ENCODE measurements at regions not wholly inside any gene's neighbourhood (a gene's known extent, or its start where the extent isn't known, plus 50 kb on each side); places are given as distances from the start of the nearest gene placed in this dataset.

GRCh38 chr15:62785881-62786828 is 256.4 kb upstream of the TPM1 start:
- no peak for DNase-seq (ENCODE audit: low read depth, low spot score)
- no peak overlapping the region for H3K4me3 ChIP-seq (ENCODE audit: low read length)

DNA sequence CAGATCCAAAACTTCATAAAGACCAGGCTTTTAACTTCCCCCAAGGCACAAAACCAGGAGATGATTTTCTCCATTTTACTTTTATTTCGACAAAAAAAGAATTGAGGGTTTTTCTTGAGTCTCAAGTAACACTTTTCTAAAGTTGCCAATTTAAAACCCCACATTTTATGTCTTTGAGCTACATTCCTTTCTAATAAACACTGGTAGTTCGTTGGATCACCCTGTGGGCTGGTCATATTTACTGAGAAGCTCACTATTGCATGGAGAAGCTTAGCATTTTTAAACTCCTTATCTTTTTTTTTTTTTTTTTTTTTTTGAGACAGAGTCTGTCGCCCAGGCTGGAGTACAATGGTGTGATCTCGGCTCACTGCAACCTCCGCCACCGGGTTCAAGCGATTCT is 255.1 kb upstream of the TPM1 start:
- H3K4me3 ChIP-seq (ENCODE audit: low read length) = no peak overlapping the region
- no peak for DNase-seq (ENCODE audit: low read depth, low spot score)

DNA sequence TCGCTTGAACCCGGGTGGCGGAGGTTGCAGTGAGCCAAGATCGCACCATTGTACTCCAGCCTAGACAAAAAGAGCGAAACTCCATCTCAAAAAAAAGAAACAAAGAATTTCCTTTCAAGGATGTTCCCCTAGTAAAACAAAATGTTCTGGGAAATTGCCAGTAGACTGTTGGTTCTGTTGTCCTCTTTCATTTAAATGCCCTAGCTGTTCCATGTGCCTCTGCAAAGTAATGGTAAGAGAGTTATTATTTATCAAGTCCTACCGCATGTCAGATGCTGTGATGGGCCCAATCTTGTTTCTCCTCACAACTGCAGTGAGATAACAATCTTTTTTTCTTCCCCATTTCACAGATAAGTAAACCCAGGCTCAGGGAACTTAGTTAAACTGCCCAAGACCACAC is 254.3 kb upstream of the TPM1 start:
- H3K4me3 ChIP-seq (ENCODE audit: low read length) = no peak overlapping the region
- no peak for DNase-seq (ENCODE audit: low read depth, low spot score)

GRCh38 chr15:62790546-62790945 is 252.0 kb upstream of the TPM1 start:
- no peak for DNase-seq (ENCODE audit: low read depth, low spot score)
- no peak overlapping the region for H3K4me3 ChIP-seq (ENCODE audit: low read length)

DNA sequence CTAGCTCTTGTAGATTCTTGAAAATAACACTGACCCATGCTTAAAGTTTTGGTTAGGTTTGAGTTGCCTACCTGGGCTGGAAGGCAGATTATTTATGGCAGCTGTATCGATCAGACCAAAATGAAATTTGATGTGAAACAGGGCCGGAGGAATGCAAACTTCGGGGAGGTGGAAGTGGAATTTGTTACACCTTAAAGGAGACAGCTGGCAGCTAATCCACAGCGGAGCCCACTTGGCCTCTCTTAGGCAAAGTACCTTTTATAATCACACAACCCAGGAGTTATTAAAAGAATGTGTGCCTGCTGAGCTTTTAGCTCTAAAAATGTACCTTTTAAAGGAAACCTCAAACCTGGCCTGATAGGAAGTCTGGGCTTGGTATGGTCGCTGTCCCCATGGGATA is 250.9 kb upstream of the TPM1 start:
- no peak overlapping the region for H3K4me3 ChIP-seq (ENCODE audit: low read length)
- DNase-seq (ENCODE audit: low read depth, low spot score) = no peak

DNA sequence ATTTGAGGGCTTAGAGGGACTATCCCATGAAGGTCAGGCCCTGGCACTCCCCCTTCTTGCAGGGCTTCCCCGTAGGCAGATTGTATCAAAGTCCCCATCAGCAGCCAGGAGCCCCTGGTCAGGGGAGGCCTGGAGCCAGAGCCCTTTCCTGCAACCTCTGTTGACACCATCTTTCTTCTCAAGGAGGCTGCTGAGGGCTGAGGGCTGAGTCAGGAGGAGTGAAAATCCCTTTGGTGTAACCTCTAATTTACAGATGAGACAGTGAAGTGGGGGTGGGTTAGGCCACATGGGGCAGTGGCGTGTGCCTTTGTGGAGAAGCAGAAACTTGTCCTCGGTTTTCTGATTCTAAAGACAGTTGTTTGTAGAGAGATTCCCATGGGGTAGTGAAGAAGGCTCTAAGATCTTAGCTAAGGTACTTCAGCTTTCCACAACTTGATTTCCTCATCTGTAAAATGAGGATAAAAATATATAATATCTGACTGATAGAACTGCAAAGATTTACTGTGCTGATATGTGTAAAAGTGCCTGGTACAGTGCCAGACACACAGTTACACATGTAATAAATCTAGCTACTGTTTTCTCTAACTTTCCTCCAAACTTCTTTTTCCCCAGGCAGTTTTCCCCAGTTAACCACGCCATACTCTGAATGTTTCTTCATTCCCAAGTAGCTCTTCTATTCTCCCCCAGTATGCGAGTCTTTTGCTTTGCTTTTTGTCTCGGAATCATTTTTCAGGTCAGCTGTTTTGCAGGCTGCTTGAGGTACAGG is 249.4 kb upstream of the TPM1 start:
- DNase-seq (ENCODE audit: low read depth, low spot score) = no peak
- H3K4me3 ChIP-seq (ENCODE audit: low read length) = no peak overlapping the region

DNA sequence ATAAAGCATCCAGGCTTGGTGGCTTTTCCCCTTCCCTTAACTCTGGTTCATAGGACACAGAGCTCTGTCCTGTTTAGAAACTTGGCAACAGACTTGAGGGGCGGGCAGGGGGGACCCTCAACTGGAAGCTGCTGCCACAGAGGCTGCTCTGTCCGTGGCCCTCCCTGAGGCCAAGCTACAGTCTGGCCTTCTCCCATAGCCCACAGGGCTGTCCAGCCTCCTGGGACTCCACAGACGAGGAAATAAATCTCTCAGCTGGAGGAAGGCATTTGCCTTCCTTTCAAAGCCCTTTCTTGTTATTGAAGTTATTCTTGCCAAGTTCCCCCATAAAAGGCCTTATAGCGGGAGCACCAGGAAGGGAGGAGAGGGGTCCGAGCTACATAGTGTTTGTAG is 248.8 kb upstream of the TPM1 start:
- H3K4me3 ChIP-seq (ENCODE audit: low read length) = no peak overlapping the region
- DNase-seq (ENCODE audit: low read depth, low spot score) = no peak

DNA sequence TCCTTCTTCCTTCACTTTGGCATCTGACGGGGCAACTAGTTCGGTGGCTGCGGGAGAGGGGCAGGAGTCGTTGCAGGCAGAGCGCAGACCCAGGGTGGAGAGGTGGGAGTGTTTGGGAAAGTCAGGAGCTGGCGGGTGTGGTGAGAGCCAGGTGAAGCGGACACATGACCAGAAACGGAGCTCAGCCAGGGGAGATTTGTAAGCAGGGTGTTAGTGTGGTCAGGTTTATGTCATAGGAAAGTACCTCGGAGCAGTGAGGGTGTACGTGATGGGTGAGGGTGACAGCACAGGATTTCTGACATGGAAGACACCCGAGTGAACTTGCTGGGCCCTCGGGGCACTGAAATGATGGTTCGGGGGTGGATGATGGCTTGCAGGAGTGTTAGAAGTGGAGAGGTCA is 247.4 kb upstream of the TPM1 start:
- no peak for DNase-seq (ENCODE audit: low read depth, low spot score)

DNA sequence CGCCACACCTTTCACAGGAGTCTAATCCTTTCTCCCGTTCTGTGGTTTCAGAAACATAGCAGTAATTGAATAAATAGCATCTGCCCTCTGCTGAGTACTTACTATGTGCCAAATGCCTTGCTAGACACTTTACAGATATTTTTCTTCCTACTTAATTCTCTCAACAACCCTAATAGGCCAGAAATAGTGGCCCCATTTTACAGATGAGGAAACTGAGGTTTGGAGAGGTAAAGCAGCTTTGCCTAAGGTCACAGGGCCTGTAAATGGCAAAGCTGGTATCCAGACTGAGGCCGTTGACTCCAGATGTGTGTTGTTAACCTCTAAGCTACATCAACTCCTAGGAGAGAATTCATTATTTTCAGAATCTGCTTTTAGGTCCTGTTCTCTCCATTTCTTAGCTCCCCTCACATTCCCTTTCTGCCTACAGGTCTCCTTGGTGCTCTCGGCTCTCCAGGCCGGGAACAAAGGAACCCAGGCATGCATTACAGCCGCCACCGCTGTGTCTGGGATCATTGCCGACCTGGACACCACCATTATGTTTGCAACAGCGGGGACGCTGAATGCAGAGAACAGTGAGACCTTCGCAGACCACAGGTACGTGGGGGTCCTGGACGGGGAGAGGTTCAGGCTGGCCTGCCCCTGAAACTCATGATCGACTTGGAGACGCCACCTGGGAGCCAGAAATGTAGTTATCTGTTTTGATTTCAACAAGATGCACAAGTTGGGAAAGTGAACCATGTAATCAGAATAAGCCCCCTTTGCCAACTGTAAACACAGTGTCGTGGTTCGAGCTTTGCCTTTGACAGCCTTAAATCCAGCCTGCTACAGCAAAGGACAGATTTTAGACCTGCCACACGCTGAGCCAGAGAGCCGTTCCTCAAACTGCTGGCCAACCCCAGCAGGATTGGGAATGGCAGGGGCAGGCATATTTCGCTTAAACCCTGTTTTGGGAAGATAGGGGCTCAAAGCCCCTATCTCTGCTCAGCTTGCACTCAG is 246.5 kb upstream of the TPM1 start:
- no peak overlapping the region for H3K4me3 ChIP-seq (ENCODE audit: low read length)
- DNase-seq (ENCODE audit: low read depth, low spot score) = no peak

More for the DNA sequence above, 247.4 kb upstream of the TPM1 start:
- no peak overlapping the region for H3K4me3 ChIP-seq (ENCODE audit: low read length)

DNA sequence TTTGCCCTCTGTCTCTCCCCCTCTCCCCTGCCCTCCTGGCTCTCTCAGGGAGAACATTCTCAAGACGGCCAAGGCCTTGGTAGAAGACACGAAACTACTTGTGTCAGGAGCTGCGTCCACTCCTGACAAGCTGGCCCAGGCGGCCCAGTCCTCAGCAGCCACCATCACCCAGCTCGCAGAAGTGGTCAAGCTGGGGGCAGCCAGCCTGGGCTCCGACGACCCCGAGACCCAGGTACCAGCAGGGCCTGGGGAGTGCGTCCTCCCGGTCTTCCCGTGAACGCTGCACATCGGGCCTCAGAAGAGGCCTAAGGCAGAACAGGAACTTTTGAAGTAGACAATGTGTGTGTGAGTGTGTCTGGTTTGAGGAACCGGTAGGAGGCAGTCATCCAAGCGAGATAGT is 245.4 kb upstream of the TPM1 start:
- no peak overlapping the region for H3K4me3 ChIP-seq (ENCODE audit: low read length)
- DNase-seq (ENCODE audit: low read depth, low spot score) = no peak

DNA sequence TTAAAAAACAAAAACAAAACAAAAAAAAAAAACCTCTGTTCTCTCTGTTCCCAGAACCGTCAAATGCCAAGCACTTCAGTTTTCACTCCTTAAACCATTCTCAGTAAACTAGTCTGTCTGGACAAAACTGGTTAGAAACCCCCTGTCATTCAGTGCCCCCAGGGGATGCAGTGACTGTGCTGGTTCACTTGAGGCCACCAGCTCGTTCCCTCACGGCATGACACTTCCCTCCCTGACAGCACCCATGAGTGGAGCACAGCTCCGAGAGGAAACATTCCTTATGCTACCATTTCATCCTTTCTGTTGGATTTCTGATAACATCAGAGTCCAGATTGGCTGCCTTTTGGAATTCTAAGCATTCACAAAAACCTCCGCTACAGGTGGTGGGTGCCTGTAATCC is 244.0 kb upstream of the TPM1 start:
- no peak overlapping the region for H3K4me3 ChIP-seq (ENCODE audit: low read length)

GRCh38 chr15:62799037-62799436 is 243.5 kb upstream of the TPM1 start:
- no peak overlapping the region for H3K4me3 ChIP-seq (ENCODE audit: low read length)
- no peak for DNase-seq (ENCODE audit: low read depth, low spot score)

More for the DNA sequence above, 244.0 kb upstream of the TPM1 start:
- DNase-seq (ENCODE audit: low read depth, low spot score) = no peak

DNA sequence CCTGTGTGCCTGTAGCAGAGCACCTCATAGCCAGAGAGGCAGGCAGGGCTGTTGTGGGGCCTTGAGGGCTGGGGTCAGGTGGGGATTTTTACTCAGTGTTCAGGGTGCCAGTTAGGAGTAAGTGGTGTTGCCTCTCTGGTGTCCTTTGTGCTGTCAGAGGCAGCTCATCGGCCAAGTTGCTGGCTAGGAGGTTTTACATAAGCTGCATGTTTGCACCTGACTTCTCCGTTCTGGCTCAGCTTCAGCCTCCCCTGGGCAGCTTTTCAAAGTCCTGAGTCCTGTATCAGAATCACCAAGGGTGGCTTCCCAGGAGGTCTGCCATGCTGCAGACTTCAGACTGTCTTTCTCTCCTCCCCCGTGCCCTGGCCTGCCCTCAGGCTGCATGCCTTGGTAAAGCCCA is 242.6 kb upstream of the TPM1 start:
- no peak overlapping the region for H3K4me3 ChIP-seq (ENCODE audit: low read length)
- DNase-seq (ENCODE audit: low read depth, low spot score) = no peak

- H3K4me3 ChIP-seq (ENCODE audit: low read length) = no peak overlapping the region
- no peak for DNase-seq (ENCODE audit: low read depth, low spot score)
These were observed 239.9 kb upstream of the TPM1 start for GRCh38 chr15:62802612-62803011.

DNA sequence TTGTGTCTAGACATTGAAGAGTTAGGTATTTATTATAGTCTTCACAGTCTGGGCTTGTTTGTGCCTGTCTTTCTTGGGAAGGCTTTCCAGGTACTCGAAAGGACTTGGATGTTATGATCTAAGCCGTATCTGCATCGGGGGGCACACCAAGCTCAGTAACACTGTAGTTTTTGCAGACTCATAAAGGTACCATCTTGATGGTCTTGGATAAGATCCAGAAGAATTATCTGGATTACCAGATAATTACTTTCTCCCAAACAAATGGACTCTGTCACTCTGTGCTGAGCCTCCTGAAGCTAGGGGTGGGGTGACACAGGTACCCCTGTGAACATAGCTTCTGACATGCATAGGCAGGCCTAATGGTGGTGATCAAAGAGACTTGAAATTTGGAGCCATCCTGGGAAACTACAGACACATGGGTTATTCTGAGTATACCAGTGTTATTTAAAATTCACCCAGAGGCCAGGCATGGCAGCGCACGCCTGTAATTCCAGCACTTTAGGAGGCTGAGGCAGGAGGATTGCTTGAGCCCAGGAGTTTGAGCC is 238.6 kb upstream of the TPM1 start:
- DNase-seq (ENCODE audit: low read depth, low spot score) = no peak
- H3K4me3 ChIP-seq (ENCODE audit: low read length) = no peak overlapping the region

DNA sequence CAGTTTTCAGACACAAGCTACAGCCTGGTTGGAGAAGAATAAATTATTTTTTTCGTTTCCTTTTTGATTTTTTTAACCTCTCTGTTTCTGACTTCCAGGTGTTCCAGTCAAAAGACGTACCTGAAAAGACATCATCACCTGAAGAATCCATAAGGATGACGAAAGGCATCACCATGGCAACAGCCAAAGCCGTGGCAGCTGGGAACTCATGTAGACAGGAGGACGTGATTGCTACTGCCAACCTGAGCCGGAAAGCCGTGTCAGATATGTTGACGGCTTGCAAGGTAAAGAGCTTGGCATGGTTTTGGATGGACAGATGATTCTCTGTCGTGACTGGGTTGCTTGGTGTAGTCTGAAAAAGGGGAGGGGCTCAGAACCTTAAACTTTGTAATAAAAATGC is 237.0 kb upstream of the TPM1 start:
- DNase-seq (ENCODE audit: low read depth, low spot score) = no peak
- no peak overlapping the region for H3K4me3 ChIP-seq (ENCODE audit: low read length)

- H3K4me3 ChIP-seq (ENCODE audit: low read length) = no peak overlapping the region
- no peak for DNase-seq (ENCODE audit: low read depth, low spot score)
These were observed 234.9 kb upstream of the TPM1 start for GRCh38 chr15:62807539-62808130.

DNA sequence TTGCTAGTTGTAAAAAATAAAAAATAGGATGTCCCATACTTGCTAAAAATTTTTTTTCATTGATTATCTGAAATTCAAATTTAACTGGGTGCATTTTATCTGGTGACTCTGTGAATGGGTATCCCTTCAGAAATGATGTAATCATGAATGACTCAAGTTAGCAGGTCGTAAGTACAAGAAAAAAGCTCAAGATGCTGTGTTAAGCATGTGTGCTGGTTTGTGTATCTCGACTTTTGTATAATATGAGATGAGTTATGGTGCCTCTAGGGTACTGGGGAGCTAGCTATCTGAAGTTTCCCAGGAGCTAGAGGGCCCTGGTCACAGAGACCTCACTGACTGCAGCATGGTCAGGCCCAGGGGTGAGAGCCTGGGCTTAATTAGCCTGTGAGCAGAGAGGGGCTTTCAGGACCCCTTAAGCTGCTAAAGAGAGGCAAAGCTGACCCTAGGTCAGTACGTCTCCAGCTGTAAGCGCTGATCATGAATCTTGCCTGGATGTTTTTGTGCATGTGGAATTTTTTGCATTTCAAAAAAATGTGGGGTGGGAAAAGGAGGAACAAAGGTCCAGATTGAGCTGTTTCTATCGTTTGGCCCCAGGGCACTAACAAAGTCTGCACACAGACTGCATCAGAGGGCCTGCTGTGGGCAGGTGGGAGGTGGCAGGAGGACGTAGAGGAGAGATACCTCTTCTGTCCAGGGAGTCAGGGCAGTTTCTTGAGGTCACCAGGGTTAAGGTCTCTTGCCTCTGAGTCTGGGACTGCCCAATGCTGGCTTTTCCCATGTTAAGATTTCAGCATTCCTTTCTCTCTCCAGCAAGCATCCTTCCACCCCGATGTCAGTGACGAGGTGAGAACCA is 233.2 kb upstream of the TPM1 start:
- DNase-seq (ENCODE audit: low read depth, low spot score) = no peak
- no peak overlapping the region for H3K4me3 ChIP-seq (ENCODE audit: low read length)
